ENCODE measurements at regions not wholly inside any gene's neighbourhood (a gene's known extent, or its start where the extent isn't known, plus 50 kb on each side); places are given as distances from the start of the nearest gene placed in this dataset.

DNA sequence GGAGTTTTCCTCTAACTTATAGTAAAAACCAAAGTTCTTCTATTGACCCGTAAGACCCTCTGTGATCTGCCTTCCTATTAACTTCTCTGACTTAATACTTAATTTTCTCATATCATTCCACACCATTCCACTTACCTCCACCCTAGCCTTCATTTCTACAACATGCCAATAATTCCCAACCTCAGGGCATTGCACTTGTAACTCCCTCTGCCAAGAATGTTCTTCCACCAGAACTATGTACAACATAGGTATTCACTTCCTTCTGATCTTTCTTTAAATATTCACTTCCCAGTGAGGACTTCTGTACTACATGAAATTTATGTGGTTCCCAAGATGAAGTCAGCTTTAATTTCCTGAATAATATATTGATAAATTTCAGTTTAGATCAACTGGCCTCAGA is 531.7 kb downstream of the LRFN5 start:
- no peak overlapping the region for H3K27ac ChIP-seq (ENCODE audit: extremely low read depth, low read depth, low read length)
- H3K4me1 ChIP-seq (ENCODE audit: control insufficient read depth, insufficient read depth, low read length): no peaks in the 10 kb centered on the region
- H3K9me3 ChIP-seq (ENCODE audit: control insufficient read depth, insufficient read depth, low read depth, low read length): no peaks in the 10 kb centered on the region
- no peak for TF ChIP-seq ZNF148 (tag by site-specific recombination; IDR thresholded peaks at IDR 0.05; ENCODE audit: borderline replicate concordance)
- TF ChIP-seq ZSCAN16 (tag by site-specific recombination; IDR thresholded peaks at IDR 0.05): no peak
- no peak for TF ChIP-seq ZNF777 (tag by site-specific recombination; IDR thresholded peaks at IDR 0.05; ENCODE audit: borderline replicate concordance)
- no peak for TF ChIP-seq TRIM28 (IDR thresholded peaks at IDR 0.05; ENCODE audit: borderline replicate concordance, low read length)
- TF ChIP-seq ZNF16 (tag by site-specific recombination; IDR thresholded peaks at IDR 0.05; ENCODE audit: low read depth): no peak
- no peak for TF ChIP-seq AEBP2 (tag by site-specific recombination; IDR thresholded peaks at IDR 0.05; ENCODE audit: borderline replicate concordance)
- no peak for TF ChIP-seq ZNF112 (tag by site-specific recombination; IDR thresholded peaks at IDR 0.05)
- TF ChIP-seq ZBTB17 (tag by site-specific recombination; IDR thresholded peaks at IDR 0.05): no peak
- TF ChIP-seq SP2 (tag by site-specific recombination; IDR thresholded peaks at IDR 0.05): no peak
- no peak for TF ChIP-seq ZNF521 (tag by site-specific recombination; IDR thresholded peaks at IDR 0.05)
- no peak for TF ChIP-seq ZNF114 (tag by site-specific recombination; IDR thresholded peaks at IDR 0.05)
- no peak for TF ChIP-seq ZNF324 (tag by site-specific recombination; IDR thresholded peaks at IDR 0.05)
- TF ChIP-seq, protein P1, sequence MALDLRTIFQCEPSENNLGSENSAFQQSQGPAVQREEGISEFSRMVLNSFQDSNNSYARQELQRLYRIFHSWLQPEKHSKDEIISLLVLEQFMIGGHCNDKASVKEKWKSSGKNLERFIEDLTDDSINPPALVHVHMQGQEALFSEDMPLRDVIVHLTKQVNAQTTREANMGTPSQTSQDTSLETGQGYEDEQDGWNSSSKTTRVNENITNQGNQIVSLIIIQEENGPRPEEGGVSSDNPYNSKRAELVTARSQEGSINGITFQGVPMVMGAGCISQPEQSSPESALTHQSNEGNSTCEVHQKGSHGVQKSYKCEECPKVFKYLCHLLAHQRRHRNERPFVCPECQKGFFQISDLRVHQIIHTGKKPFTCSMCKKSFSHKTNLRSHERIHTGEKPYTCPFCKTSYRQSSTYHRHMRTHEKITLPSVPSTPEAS (tag by site-specific recombination; IDR thresholded peaks at IDR 0.05): no peak
- TF ChIP-seq ZBTB7A (tag by site-specific recombination; IDR thresholded peaks at IDR 0.05; ENCODE audit: low read depth): no peak
- no peak for TF ChIP-seq FEZF1 (tag by site-specific recombination; IDR thresholded peaks at IDR 0.05)
- no peak for TF ChIP-seq ZNF23 (tag by site-specific recombination; IDR thresholded peaks at IDR 0.05; ENCODE audit: borderline replicate concordance)
- no peak for TF ChIP-seq ZNF223 (tag by site-specific recombination; IDR thresholded peaks at IDR 0.05)
- no peak for TF ChIP-seq ZNF133 (tag by site-specific recombination; IDR thresholded peaks at IDR 0.05)
- TF ChIP-seq ZNF600 (tag by site-specific recombination; IDR thresholded peaks at IDR 0.05): no peak
- no peak overlapping the region for H3K4me3 ChIP-seq (ENCODE audit: low read depth, low read length)
- ChIA-PET CTCF (no interaction called here), POLR2A (no interaction called here)
- no peaks in the 10 kb centered on the region for H3K36me3 ChIP-seq (ENCODE audit: control insufficient read depth in 2 of 2, insufficient read depth in 1 of 2, low read length in 2 of 2)

GRCh38 chr14:42130815-42131214 is 524.1 kb downstream of the LRFN5 start:
- POLR2A ChIA-PET: no interaction called here

GRCh38 chr14:42123526-42123925 is 516.9 kb downstream of the LRFN5 start:
- H3K4me1 ChIP-seq (ENCODE audit: control insufficient read depth, insufficient read depth, low read length): no peaks in the 10 kb centered on the region
- no peak overlapping the region for H3K4me3 ChIP-seq (ENCODE audit: low read depth, low read length)
- ChIA-PET POLR2A (no interaction called here), CTCF (no interaction called here)
- H3K9me3 ChIP-seq (ENCODE audit: control insufficient read depth, insufficient read depth, low read depth, low read length): no peaks in the 10 kb centered on the region
- H3K27ac ChIP-seq (ENCODE audit: extremely low read depth, low read depth, low read length): no peak overlapping the region
- no peaks in the 10 kb centered on the region for H3K36me3 ChIP-seq (ENCODE audit: control insufficient read depth in 2 of 2, insufficient read depth in 1 of 2, low read length in 2 of 2)
- TF ChIP-seq ZNF169 (tag by site-specific recombination; IDR thresholded peaks at IDR 0.05) (no peak), ZNF214 (tag by site-specific recombination; IDR thresholded peaks at IDR 0.05; ENCODE audit: borderline replicate concordance) (no peak)

More at GRCh38 chr14:42130815-42131214, 524.1 kb downstream of the LRFN5 start:
- Histone ChIP-seq H3K4me1 (ENCODE audit: control insufficient read depth, insufficient read depth, low read length) (no peaks in the 10 kb centered on the region), H3K9me3 (ENCODE audit: control insufficient read depth, insufficient read depth, low read depth, low read length) (no peaks in the 10 kb centered on the region), H3K36me3 (ENCODE audit: control insufficient read depth in 2 of 2, insufficient read depth in 1 of 2, low read length in 2 of 2) (no peaks in the 10 kb centered on the region), H3K27ac (ENCODE audit: extremely low read depth, low read depth, low read length) (no peak overlapping the region), H3K4me3 (ENCODE audit: low read depth, low read length) (no peak overlapping the region)
- TF ChIP-seq ZNF391 (tag by site-specific recombination; IDR thresholded peaks at IDR 0.05; ENCODE audit: borderline replicate concordance, low read depth): no peak
- CTCF ChIA-PET: no interaction called here

All from HEK293 (cell line).